BJ (cell line): ENCODE measurements at regions not wholly inside any gene's neighbourhood (a gene's known extent, or its start where the extent isn't known, plus 50 kb on each side); places are given as distances from the start of the nearest gene placed in this dataset.

ENCODE experiments used
- CTCF ChIA-PET: fragments of 350-600 bp; formaldehyde crosslinking; extraction: SDS; loops from one replicate; lab custom pipeline; 2021; ENCODE audit warnings: antibody characterized with exemption, inconsistent platforms; lab: Yijun Ruan, JAX
- POLR2A ChIA-PET: fragments of 300-600 bp; sonication (Branson Sonifier 250); formaldehyde crosslinking; extraction: SDS; loops from one replicate; lab custom pipeline; 2021; ENCODE audit warnings: antibody characterized with exemption; lab: Charles Lee
- DNase-seq: peaks from one replicate; pipeline ENCODE4 v3.0.0-alpha.2; 2011; ENCODE audit warnings: low read depth
- H3K27me3 ChIP-seq: 2 replicates; pipeline ENCODE4 v1.6.0; 2011; ENCODE audit warnings: low read length; ENCODE audit not compliant: control insufficient read depth, insufficient read depth
- H3K36me3 ChIP-seq: 2 replicates; pipeline ENCODE4 v1.5.1; 2011; ENCODE audit warnings: low read length; ENCODE audit not compliant: control insufficient read depth, insufficient read depth
- H3K4me3 ChIP-seq: 2 replicates; pipeline ENCODE4 v1.5.1; 2011; ENCODE audit warnings: low read depth, mild to moderate bottlenecking, control low read depth, low read length
- CTCF ChIP-seq: IDR thresholded peaks from 2 replicates; pipeline ENCODE4 v1.5.1; 2011; ENCODE audit warnings: low read depth, mild to moderate bottlenecking, control low read depth, inconsistent platforms, low read length, moderate library complexity; ENCODE audit not compliant: insufficient read depth

GRCh38 chr4:24003926-24004325, 114.1 kb upstream of the PPARGC1A start:
- DNase-seq: no peak
- Histone ChIP-seq H3K27me3 (no peaks in the 10 kb centered on the region), H3K36me3 (no peaks in the 10 kb centered on the region), H3K4me3 (no peak overlapping the region)
- TF ChIP-seq CTCF: no peak
- ChIA-PET CTCF (no interaction called here), POLR2A (no interaction called here)

GRCh38 chr4:24003496-24003895, 113.6 kb upstream of the PPARGC1A start:
- H3K27me3 ChIP-seq: no peaks in the 10 kb centered on the region
- CTCF ChIA-PET: no interaction called here
- no peaks in the 10 kb centered on the region for H3K36me3 ChIP-seq
- no peak for TF ChIP-seq CTCF
- no peak for DNase-seq
- POLR2A ChIA-PET: no interaction called here
- H3K4me3 ChIP-seq: no peak overlapping the region

DNA sequence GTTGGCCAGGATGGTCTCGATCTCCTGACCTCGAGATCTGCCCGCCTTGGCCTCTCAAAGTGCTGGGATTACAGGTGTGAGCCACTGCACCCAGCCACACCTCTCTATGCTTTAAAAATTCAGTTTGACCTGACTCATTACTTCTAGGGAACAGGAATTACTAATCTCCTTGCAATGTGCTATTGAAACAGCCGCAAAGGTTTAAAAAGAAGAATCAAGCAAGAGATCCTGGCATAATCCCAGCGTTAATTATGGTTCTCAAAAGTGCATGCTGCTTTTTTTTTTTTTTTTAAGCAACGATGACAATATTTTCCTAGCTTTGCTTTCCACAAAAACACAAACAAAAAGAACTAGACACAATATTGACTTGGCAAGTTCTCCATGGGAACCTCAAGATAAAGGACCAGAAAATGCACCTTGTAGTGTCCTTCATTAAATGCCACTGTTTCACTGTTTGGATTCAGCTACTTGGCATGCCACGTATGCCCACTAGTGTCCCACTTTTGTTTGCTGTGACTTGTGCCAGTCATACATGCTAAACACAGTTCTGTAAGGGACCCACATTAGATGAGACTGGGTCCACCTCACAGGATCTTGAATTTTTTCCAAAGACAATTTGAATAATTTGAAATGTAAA, 112.6 kb upstream of the PPARGC1A start:
- DNase-seq: no peak
- ChIA-PET POLR2A (no interaction called here), CTCF (no interaction called here)
- TF ChIP-seq CTCF: no peak
- Histone ChIP-seq H3K36me3 (no peaks in the 10 kb centered on the region), H3K4me3 (no peak overlapping the region), H3K27me3 (no peaks in the 10 kb centered on the region)

- CTCF ChIA-PET: no interaction called here
- POLR2A ChIA-PET: no interaction called here
- Histone ChIP-seq H3K4me3 (no peak overlapping the region), H3K27me3 (no peaks in the 10 kb centered on the region), H3K36me3 (no peaks in the 10 kb centered on the region)
- TF ChIP-seq CTCF: no peak
- DNase-seq: no peak
Measured at GRCh38 chr4:24001486-24002329, 111.9 kb upstream of the PPARGC1A start.

GRCh38 chr4:24000470-24000831, 110.6 kb upstream of the PPARGC1A start:
- POLR2A ChIA-PET: no interaction called here

More at GRCh38 chr4:24000470-24000831, 110.6 kb upstream of the PPARGC1A start:
- no peak for DNase-seq
- no peaks in the 10 kb centered on the region for H3K36me3 ChIP-seq
- no peak overlapping the region for H3K4me3 ChIP-seq
- CTCF ChIA-PET: no interaction called here
- TF ChIP-seq CTCF: no peak
- H3K27me3 ChIP-seq: no peaks in the 10 kb centered on the region
